SK-N-SH treated with all-trans-retinoic acid at 6 μM for 48 hours (cell line): ENCODE measurements at regions not wholly inside any gene's neighbourhood (a gene's known extent, or its start where the extent isn't known, plus 50 kb on each side); places are given as distances from the start of the nearest gene placed in this dataset.

Experiments
- ATAC-seq: fragments of 200-7000 bp; cut with Tn5 transposase; 3 replicates; pipeline ENCODE4 v1.9.1; 2020; ENCODE audit warnings: mild to moderate bottlenecking, moderate library complexity
- ARNTL ChIP-seq: fragments of 450-650 bp; formaldehyde crosslinking; IDR thresholded peaks from 2 replicates; pipeline ENCODE4 v1.5.0; 2020; ENCODE audit warnings: low read depth, mild to moderate bottlenecking, moderate library complexity, borderline replicate concordance
- BACH2 ChIP-seq: fragments of 250-450 bp; sonication (Bioruptor Pico); IDR thresholded peaks from 2 replicates; pipeline ENCODE4 v1.9.0; 2021; ENCODE audit warnings: mild to moderate bottlenecking, borderline replicate concordance
- CSDC2 ChIP-seq: fragments of 250-450 bp; sonication (Bioruptor Pico); IDR thresholded peaks from 2 replicates; pipeline ENCODE4 v1.5.0; 2020; ENCODE audit warnings: mild to moderate bottlenecking, moderate library complexity
- CSRNP3 ChIP-seq: fragments of 250-450 bp; sonication (Bioruptor Pico); IDR thresholded peaks from 2 replicates; pipeline ENCODE4 v1.5.1; 2021; ENCODE audit warnings: mild to moderate bottlenecking, moderate library complexity
- ESRRG ChIP-seq: fragments of 250-450 bp; sonication (Bioruptor Pico); IDR thresholded peaks from 2 replicates; pipeline ENCODE4 v1.6.1; 2021; ENCODE audit warnings: mild to moderate bottlenecking
- GLIS3 ChIP-seq: fragments of 250-450 bp; sonication (Bioruptor Pico); IDR thresholded peaks from 2 replicates; pipeline ENCODE4 v1.5.0; 2020; ENCODE audit warnings: mild to moderate bottlenecking, moderate library complexity
- ISL1 ChIP-seq: fragments of 250-450 bp; sonication (Bioruptor Pico); IDR thresholded peaks from 2 replicates; pipeline ENCODE4 v2.1.2; 2022; ENCODE audit warnings: mild to moderate bottlenecking, moderate library complexity
- OSR1 ChIP-seq: fragments of 250-450 bp; sonication (Bioruptor Pico); IDR thresholded peaks from 2 replicates; pipeline ENCODE4 v1.8.0; 2022; ENCODE audit warnings: moderate library complexity, mild to moderate bottlenecking, inconsistent platforms
- PATZ1 ChIP-seq: fragments of 250-450 bp; sonication (Bioruptor Pico); IDR thresholded peaks from 2 replicates; pipeline ENCODE4 v1.8.0; 2020; ENCODE audit warnings: mild to moderate bottlenecking, moderate library complexity, borderline replicate concordance
- POU6F1 ChIP-seq: fragments of 250-450 bp; sonication (Bioruptor Pico); IDR thresholded peaks from 2 replicates; pipeline ENCODE4 v1.8.0; 2021; ENCODE audit warnings: low read depth, mild to moderate bottlenecking, moderate library complexity, borderline replicate concordance
- PPARA ChIP-seq: fragments of 250-450 bp; sonication (Bioruptor Pico); IDR thresholded peaks from 2 replicates; pipeline ENCODE4 v1.5.0; 2020; ENCODE audit warnings: mild to moderate bottlenecking, borderline replicate concordance
- RARB ChIP-seq: fragments of 250-450 bp; sonication (Bioruptor Pico); IDR thresholded peaks from 2 replicates; pipeline ENCODE4 v1.8.0; 2021; ENCODE audit warnings: mild to moderate bottlenecking, moderate library complexity
- SNAI2 ChIP-seq: fragments of 250-450 bp; sonication (Bioruptor Pico); IDR thresholded peaks from 2 replicates; pipeline ENCODE4 v1.5.0; 2020; ENCODE audit warnings: mild to moderate bottlenecking, moderate library complexity
- TCF4 ChIP-seq: fragments of 250-450 bp; sonication (Bioruptor Pico); IDR thresholded peaks from 2 replicates; pipeline ENCODE4 v1.8.0; 2021; ENCODE audit warnings: mild to moderate bottlenecking, moderate library complexity, borderline replicate concordance
- TOX ChIP-seq: fragments of 250-450 bp; sonication (Bioruptor Pico); IDR thresholded peaks from 2 replicates; pipeline ENCODE4 v1.8.0; 2021; ENCODE audit warnings: mild to moderate bottlenecking, moderate library complexity, borderline replicate concordance
- ZC3H10 ChIP-seq: fragments of 250-450 bp; sonication (Bioruptor Pico); IDR thresholded peaks from 2 replicates; pipeline ENCODE4 v1.5.1; 2021; ENCODE audit warnings: mild to moderate bottlenecking, moderate library complexity
- ZFP3 ChIP-seq: fragments of 250-450 bp; sonication (Bioruptor Pico); IDR thresholded peaks from 2 replicates; pipeline ENCODE4 v1.5.0; 2020; ENCODE audit warnings: mild to moderate bottlenecking, moderate library complexity
- ZFP30 ChIP-seq: fragments of 450-650 bp; formaldehyde crosslinking; IDR thresholded peaks from 2 replicates; pipeline ENCODE4 v1.5.0; 2022; ENCODE audit warnings: mild to moderate bottlenecking, moderate library complexity
- ZNF565 ChIP-seq: fragments of 450-650 bp; formaldehyde crosslinking; conservative IDR thresholded peaks from 2 replicates; pipeline ENCODE4 v1.5.0; 2020; ENCODE audit warnings: low read depth, mild to moderate bottlenecking, moderate library complexity
- ZNF70 ChIP-seq: fragments of 450-650 bp; formaldehyde crosslinking; IDR thresholded peaks from 2 replicates; pipeline ENCODE4 v1.5.0; 2020; ENCODE audit warnings: mild to moderate bottlenecking, moderate library complexity

DNA sequence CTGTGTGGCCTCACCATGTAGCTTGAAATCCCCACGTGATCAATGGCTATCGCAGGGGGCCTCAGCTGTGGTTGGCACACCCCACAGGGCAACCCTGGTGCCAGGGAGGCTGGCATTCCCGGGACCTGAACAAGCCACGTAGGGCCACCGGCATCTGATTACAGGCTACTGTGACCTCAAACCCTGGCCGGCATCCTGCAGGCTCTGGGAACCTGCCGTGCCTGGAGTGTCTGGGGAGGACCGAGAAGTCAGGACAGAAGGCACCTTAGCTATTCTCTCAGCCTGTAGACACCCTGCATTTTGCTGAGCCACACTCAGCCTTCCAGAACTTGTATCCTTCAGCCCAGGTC is 213.0 kb downstream of the GLI2 start:
- no peak for ATAC-seq
- no peak for TF ChIP-seq ZNF565 (CRISPR knock-in tag)
- no peak for TF ChIP-seq ARNTL (CRISPR knock-in tag)
- no peak for TF ChIP-seq PATZ1 (CRISPR knock-in tag)
- TF ChIP-seq ZNF70 (CRISPR knock-in tag) = no peak
- TF ChIP-seq, all 23 proteins: peak for 0

GRCh38 chr2:120949027-120949956 is 213.6 kb downstream of the GLI2 start:
- ATAC-seq = peak; percentile 48
- TF ChIP-seq TOX (CRISPR knock-in tag) = no peak
- no peak for TF ChIP-seq ESRRG (CRISPR knock-in tag)
- TF ChIP-seq, all 23 proteins: peak for 0

DNA sequence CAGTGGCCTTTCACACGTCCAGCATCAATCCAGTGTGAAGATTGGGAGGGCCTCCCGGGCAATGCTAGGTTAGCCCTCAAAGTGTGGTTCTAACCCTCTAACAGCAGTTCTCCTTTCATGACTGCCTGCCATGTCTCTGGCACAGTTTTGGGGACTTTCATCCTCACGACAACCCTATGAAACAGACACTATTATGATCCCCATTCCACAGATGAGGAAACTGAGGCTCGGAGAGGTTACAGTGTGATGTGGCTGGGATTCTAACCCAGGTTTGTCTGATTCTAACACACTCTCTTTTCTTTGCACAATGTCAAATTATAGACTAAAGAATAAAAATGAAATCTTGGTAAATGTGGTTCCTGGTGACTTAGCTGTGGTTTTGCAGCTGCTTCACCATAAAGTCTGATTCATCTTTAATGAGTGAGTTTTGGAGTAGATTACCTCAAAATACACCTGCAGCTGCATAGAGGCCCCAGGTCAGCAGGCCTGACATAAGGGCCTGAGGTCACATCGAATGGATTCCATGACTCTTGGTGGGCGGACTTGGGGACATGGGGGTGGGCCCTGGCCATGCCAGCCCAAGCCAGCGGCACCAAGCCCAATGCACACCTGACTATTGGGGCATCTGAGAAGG is 214.4 kb downstream of the GLI2 start:
- TF ChIP-seq RARB (CRISPR knock-in tag) (no peak), BACH2 (CRISPR knock-in tag) (no peak), ISL1 (CRISPR knock-in tag) (no peak), GLIS3 (CRISPR knock-in tag) (no peak), CSDC2 (CRISPR knock-in tag) (no peak), ZNF565 (CRISPR knock-in tag) (no peak), PATZ1 (CRISPR knock-in tag) (no peak), ZC3H10 (CRISPR knock-in tag) (no peak), ZFP3 (CRISPR knock-in tag) (no peak), ZNF70 (CRISPR knock-in tag) (no peak), ESRRG (CRISPR knock-in tag) (no peak), CSRNP3 (CRISPR knock-in tag) (no peak)
- no peak for ATAC-seq

DNA sequence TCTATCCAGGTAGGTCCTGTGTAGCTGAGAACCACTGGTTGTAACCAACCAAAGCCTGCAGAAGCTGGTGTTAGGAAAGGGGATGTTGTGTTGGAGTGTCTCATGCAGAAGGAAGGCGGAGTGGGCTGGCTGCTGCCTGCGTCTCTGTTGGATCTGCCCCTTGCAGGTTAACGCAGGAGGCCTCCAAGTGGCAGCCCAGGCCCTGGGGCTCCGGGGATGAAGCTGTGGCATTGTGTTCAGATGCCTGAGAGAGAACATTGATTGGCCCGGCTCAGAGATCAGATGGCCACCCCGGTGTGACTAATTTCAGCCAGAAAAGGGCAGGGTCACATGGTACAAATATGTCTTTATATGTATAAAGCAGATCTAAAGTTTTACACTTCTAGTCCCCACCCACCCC is 216.0 kb downstream of the GLI2 start:
- ATAC-seq = no peak
- TF ChIP-seq ISL1 (CRISPR knock-in tag) (no peak), SNAI2 (CRISPR knock-in tag) (no peak), TOX (CRISPR knock-in tag) (no peak), ZC3H10 (CRISPR knock-in tag) (no peak), CSDC2 (CRISPR knock-in tag) (no peak), ZFP3 (CRISPR knock-in tag) (no peak)

- peak; percentile 72 for ATAC-seq
Measured at GRCh38 chr2:120952318-120952717, 216.7 kb downstream of the GLI2 start.

More at GRCh38 chr2:120952318-120952717, 216.7 kb downstream of the GLI2 start:
- TF ChIP-seq RARB (CRISPR knock-in tag) (no peak), ZFP3 (CRISPR knock-in tag) (no peak), TCF4 (CRISPR knock-in tag) (no peak), PPARA (CRISPR knock-in tag) (no peak), POU6F1 (CRISPR knock-in tag) (no peak), ESRRG (CRISPR knock-in tag) (no peak), OSR1 (CRISPR knock-in tag) (no peak), ZNF70 (CRISPR knock-in tag) (no peak), CSDC2 (CRISPR knock-in tag) (no peak), TOX (CRISPR knock-in tag) (no peak), ZFP30 (CRISPR knock-in tag) (no peak)
